Pulmonary artery endothelial cell (primary cell): ENCODE measurements at regions not wholly inside any gene's neighbourhood (a gene's known extent, or its start where the extent isn't known, plus 50 kb on each side); places are given as distances from the start of the nearest gene placed in this dataset.

Experiments used
- DNase-seq: peaks from one replicate; pipeline ENCODE4 v3.0.0-alpha.2; 2011; ENCODE audit warnings: low read depth, low spot score

- no peak for DNase-seq
Observed at GRCh38 chr5:40284863-40285262, 394.9 kb upstream of the PTGER4 start.

- no peak for DNase-seq
Observed at GRCh38 chr5:40278881-40279280, 400.8 kb upstream of the PTGER4 start.

- DNase-seq = no peak
Observed at GRCh38 chr5:40277161-40277906, 402.4 kb upstream of the PTGER4 start.

- DNase-seq = no peak
Observed at GRCh38 chr5:40276426-40277102, 403.2 kb upstream of the PTGER4 start.

GRCh38 chr5:40274568-40274967, 405.1 kb upstream of the PTGER4 start:
- DNase-seq = no peak

GRCh38 chr5:40273936-40274335, 405.8 kb upstream of the PTGER4 start:
- DNase-seq = no peak

- DNase-seq = no peak
Observed at GRCh38 chr5:40271476-40271875, 408.2 kb upstream of the PTGER4 start.

- DNase-seq = no peak
Observed at GRCh38 chr5:40270274-40270845, 409.4 kb upstream of the PTGER4 start.

GRCh38 chr5:40268088-40268487, 411.6 kb upstream of the PTGER4 start:
- no peak for DNase-seq

GRCh38 chr5:40266952-40267351, 412.8 kb upstream of the PTGER4 start:
- no peak for DNase-seq

- no peak for DNase-seq
Observed at GRCh38 chr5:40261984-40262383, 417.7 kb upstream of the PTGER4 start.

- DNase-seq = no peak
Observed at GRCh38 chr5:40260361-40260760, 419.4 kb upstream of the PTGER4 start.

GRCh38 chr5:40258222-40258621, 421.5 kb upstream of the PTGER4 start:
- DNase-seq = peak; percentile 5

- no peak for DNase-seq
Observed at GRCh38 chr5:40240671-40241070, 439.0 kb upstream of the PTGER4 start.

- no peak for DNase-seq
Observed at GRCh38 chr5:40240111-40240510, 439.6 kb upstream of the PTGER4 start.

GRCh38 chr5:40238066-40238745, 441.5 kb upstream of the PTGER4 start:
- no peak for DNase-seq

- DNase-seq = no peak
Observed at GRCh38 chr5:40235471-40236400, 444.0 kb upstream of the PTGER4 start.

GRCh38 chr5:40233268-40233667, 446.4 kb upstream of the PTGER4 start:
- DNase-seq = no peak

- no peak for DNase-seq
Observed at GRCh38 chr5:40227931-40228330, 451.8 kb upstream of the PTGER4 start.

- no peak for DNase-seq
Observed at GRCh38 chr5:40227366-40227765, 452.3 kb upstream of the PTGER4 start.

GRCh38 chr5:40226906-40227305, 452.8 kb upstream of the PTGER4 start:
- no peak for DNase-seq
